OCI-LY3 (cell line): ENCODE measurements at regions not wholly inside any gene's neighbourhood (a gene's known extent, or its start where the extent isn't known, plus 50 kb on each side); places are given as distances from the start of the nearest gene placed in this dataset.

ENCODE experiments used
- EZH2phosphoT487 ChIP-seq: fragments of 200-600 bp; shearing (Covaris generic); IDR thresholded peaks from 2 replicates; pipeline ENCODE4 v1.6.1; 2018; ENCODE audit warnings: antibody characterized with exemption, mixed run types, low read depth
- TF ChIP-seq, protein P1 (sequence below): fragments of 200-600, 300-600 bp; sonication (generic); IDR thresholded peaks from 2 replicates; pipeline ENCODE4 v1.5.1; 2014; ENCODE audit warnings: antibody characterized with exemption, low read length, low read depth

DNA sequence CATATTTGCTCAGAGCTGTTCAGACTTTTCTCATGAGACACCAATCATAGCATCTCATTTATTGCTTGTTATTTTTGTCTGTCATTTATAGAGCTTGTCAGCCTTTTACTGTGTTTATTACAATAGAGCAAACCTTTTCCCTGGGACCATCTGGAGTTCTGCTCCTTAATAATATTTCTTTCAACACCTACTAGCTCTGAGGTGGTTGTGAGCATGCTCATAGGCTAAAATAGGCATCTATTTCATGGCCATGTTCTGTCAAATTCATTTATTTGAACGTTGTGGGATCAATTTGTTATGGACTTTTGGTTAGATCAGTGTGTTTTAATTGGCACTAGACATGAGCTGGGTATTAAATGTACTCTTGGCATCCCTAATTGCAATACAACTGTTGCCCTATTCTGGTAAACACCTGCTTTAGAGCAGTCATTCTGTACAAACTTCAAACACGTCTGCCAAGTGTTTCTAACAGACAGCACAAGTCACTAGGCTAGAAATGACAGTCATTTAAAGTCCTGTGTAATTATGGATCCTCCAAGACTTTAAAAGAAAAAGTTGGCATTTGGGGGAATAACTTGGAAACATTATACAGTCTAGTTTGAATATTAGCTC, 766.3 kb downstream of the ZNF385D start:
- TF ChIP-seq, protein P1, sequence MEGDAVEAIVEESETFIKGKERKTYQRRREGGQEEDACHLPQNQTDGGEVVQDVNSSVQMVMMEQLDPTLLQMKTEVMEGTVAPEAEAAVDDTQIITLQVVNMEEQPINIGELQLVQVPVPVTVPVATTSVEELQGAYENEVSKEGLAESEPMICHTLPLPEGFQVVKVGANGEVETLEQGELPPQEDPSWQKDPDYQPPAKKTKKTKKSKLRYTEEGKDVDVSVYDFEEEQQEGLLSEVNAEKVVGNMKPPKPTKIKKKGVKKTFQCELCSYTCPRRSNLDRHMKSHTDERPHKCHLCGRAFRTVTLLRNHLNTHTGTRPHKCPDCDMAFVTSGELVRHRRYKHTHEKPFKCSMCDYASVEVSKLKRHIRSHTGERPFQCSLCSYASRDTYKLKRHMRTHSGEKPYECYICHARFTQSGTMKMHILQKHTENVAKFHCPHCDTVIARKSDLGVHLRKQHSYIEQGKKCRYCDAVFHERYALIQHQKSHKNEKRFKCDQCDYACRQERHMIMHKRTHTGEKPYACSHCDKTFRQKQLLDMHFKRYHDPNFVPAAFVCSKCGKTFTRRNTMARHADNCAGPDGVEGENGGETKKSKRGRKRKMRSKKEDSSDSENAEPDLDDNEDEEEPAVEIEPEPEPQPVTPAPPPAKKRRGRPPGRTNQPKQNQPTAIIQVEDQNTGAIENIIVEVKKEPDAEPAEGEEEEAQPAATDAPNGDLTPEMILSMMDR: no peak
- no peak for TF ChIP-seq EZH2phosphoT487
